Mesendoderm (in vitro differentiated cells): ENCODE measurements at regions not wholly inside any gene's neighbourhood (a gene's known extent, or its start where the extent isn't known, plus 50 kb on each side); places are given as distances from the start of the nearest gene placed in this dataset.

Source experiments
- DNase-seq: peaks from one replicate; pipeline ENCODE4 v3.0.0; 2013
- H2AK5ac ChIP-seq: 2 replicates; pipeline ENCODE4 v1.6.1; 2013; ENCODE audit warnings: low read length, inconsistent platforms
- H2BK120ac ChIP-seq: 2 replicates; pipeline ENCODE4 v1.6.1; 2013; ENCODE audit warnings: low read depth, mild to moderate bottlenecking, low read length, moderate library complexity, mixed read lengths
- H2BK15ac ChIP-seq: replicated peaks from 2 replicates; pipeline ENCODE4 v1.6.1; 2013; ENCODE audit warnings: low read depth, mild to moderate bottlenecking, moderate library complexity
- H2BK5ac ChIP-seq: 2 replicates; pipeline ENCODE4 v1.6.1; 2013; ENCODE audit warnings: low read length, inconsistent platforms
- H3K18ac ChIP-seq: 2 replicates; pipeline ENCODE4 v1.6.1; 2013; ENCODE audit warnings: mild to moderate bottlenecking, low read length, mixed read lengths
- H3K23ac ChIP-seq: one replicate; pipeline ENCODE4 v1.6.1; 2013; ENCODE audit warnings: low read length
- H3K27ac ChIP-seq: 2 replicates; pipeline ENCODE4 v1.5.1; 2013; ENCODE audit warnings: low read depth, mild to moderate bottlenecking, inconsistent platforms, low read length, moderate library complexity
- H3K27me3 ChIP-seq: 2 replicates; pipeline ENCODE4 v1.6.1; 2013; ENCODE audit warnings: low read length, control low read depth, mild to moderate bottlenecking, inconsistent platforms; ENCODE audit not compliant: insufficient read depth, poor library complexity
- H3K36me3 ChIP-seq: 2 replicates; pipeline ENCODE4 v1.6.1; 2013; ENCODE audit warnings: low read length, inconsistent platforms; ENCODE audit not compliant: control insufficient read depth, insufficient read depth
- H3K4ac ChIP-seq: one replicate; pipeline ENCODE4 v1.6.1; 2013; ENCODE audit warnings: low read depth, mild to moderate bottlenecking, low read length, moderate library complexity
- H3K4me1 ChIP-seq: 2 replicates; pipeline ENCODE4 v1.6.1; 2013; ENCODE audit warnings: low read depth, low read length, inconsistent platforms; ENCODE audit not compliant: control insufficient read depth
- H3K4me2 ChIP-seq: 2 replicates; pipeline ENCODE4 v1.6.1; 2013; ENCODE audit warnings: low read length
- H3K4me3 ChIP-seq: 2 replicates; pipeline ENCODE4 v1.5.1; 2013; ENCODE audit warnings: mild to moderate bottlenecking, low read length
- H3K56ac ChIP-seq: one replicate; pipeline ENCODE4 v1.6.1; 2013; ENCODE audit warnings: low read length
- H3K79me1 ChIP-seq: 2 replicates; pipeline ENCODE4 v1.6.1; 2013; ENCODE audit warnings: low read length, inconsistent platforms
- H3K79me2 ChIP-seq: 2 replicates; pipeline ENCODE4 v1.6.1; 2013; ENCODE audit warnings: mild to moderate bottlenecking, low read length; ENCODE audit not compliant: control insufficient read depth, insufficient read depth
- H3K9ac ChIP-seq: 2 replicates; pipeline ENCODE4 v1.6.1; 2013; ENCODE audit warnings: low read length, inconsistent platforms
- H4K5ac ChIP-seq: one replicate; pipeline ENCODE4 v1.6.1; 2013; ENCODE audit warnings: low read length
- H4K8ac ChIP-seq: one replicate; pipeline ENCODE4 v1.6.1; 2013; ENCODE audit warnings: low read depth, mild to moderate bottlenecking, control low read depth, low read length, moderate library complexity
- WGBS: extraction: QIAGEN DNeasy Blood & Tissue Kit; methylation state at CpG from one replicate; pipeline ENCODE4 v1.1.7; 2013; ENCODE audit warnings: low lambda C conversion rate, missing lambda C conversion rate; ENCODE audit not compliant: insufficient coverage; ENCODE audit errors: extremely low coverage; 5-methylcytosine and 5-hydroxymethylcytosine counted together

GRCh38 chr12:130258863-130259262 is 78.8 kb upstream of the PIWIL1 start:
- H2AK5ac ChIP-seq, result no peak overlapping the region
- H2BK5ac ChIP-seq, result no peak overlapping the region
- H4K5ac ChIP-seq, result no peak overlapping the region
- H2BK120ac ChIP-seq, result no peak overlapping the region
- H3K4me1 ChIP-seq, result no peaks in the 10 kb centered on the region
- H2BK15ac ChIP-seq, result no peak overlapping the region
- H3K23ac ChIP-seq, result no peak overlapping the region
- no peak overlapping the region for H3K4me3 ChIP-seq
- no CpG with 5 or more reads among the region's 10 CpGs for WGBS
- no peak overlapping the region for H3K9ac ChIP-seq
- H3K4ac ChIP-seq, result no peak overlapping the region
- H3K18ac ChIP-seq, result no peak overlapping the region
- no peak overlapping the region for H3K56ac ChIP-seq
- H3K27ac ChIP-seq, result no peak overlapping the region
- H3K4me2 ChIP-seq, result no peak overlapping the region
- H3K79me2 ChIP-seq, result no peaks in the 10 kb centered on the region
- no peaks in the 10 kb centered on the region for H3K79me1 ChIP-seq
- H4K8ac ChIP-seq, result no peak overlapping the region
- H3K27me3 ChIP-seq, result no peaks in the 10 kb centered on the region
- H3K36me3 ChIP-seq, result no peaks in the 10 kb centered on the region
- DNase-seq, result no peak

GRCh38 chr12:130263025-130263424 is 74.7 kb upstream of the PIWIL1 start:
- no peak overlapping the region for H2BK5ac ChIP-seq
- H3K4ac ChIP-seq, result no peak overlapping the region
- no peak overlapping the region for H4K5ac ChIP-seq
- H3K27me3 ChIP-seq, result no peaks in the 10 kb centered on the region
- H2AK5ac ChIP-seq, result no peak overlapping the region
- H2BK120ac ChIP-seq, result no peak overlapping the region
- no peaks in the 10 kb centered on the region for H3K36me3 ChIP-seq
- no peak overlapping the region for H3K9ac ChIP-seq
- H3K27ac ChIP-seq, result no peak overlapping the region
- no peaks in the 10 kb centered on the region for H3K79me2 ChIP-seq
- H3K18ac ChIP-seq, result no peak overlapping the region
- H4K8ac ChIP-seq, result no peak overlapping the region
- no CpG with 5 or more reads among the region's 5 CpGs for WGBS
- H3K4me2 ChIP-seq, result no peak overlapping the region
- no peak overlapping the region for H3K23ac ChIP-seq
- H3K4me1 ChIP-seq, result no peaks in the 10 kb centered on the region
- no peak for DNase-seq
- H2BK15ac ChIP-seq, result no peak overlapping the region
- H3K4me3 ChIP-seq, result no peak overlapping the region
- no peaks in the 10 kb centered on the region for H3K79me1 ChIP-seq
- H3K56ac ChIP-seq, result no peak overlapping the region

GRCh38 chr12:130263996-130264395 is 73.7 kb upstream of the PIWIL1 start:
- Histone ChIP-seq H3K18ac (no peak overlapping the region), H3K4me3 (no peak overlapping the region), H3K79me2 (no peaks in the 10 kb centered on the region), H3K23ac (no peak overlapping the region), H3K4ac (no peak overlapping the region), H3K9ac (no peak overlapping the region), H3K4me1 (no peaks in the 10 kb centered on the region), H3K79me1 (no peaks in the 10 kb centered on the region), H4K5ac (no peak overlapping the region), H2BK5ac (no peak overlapping the region), H3K4me2 (no peak overlapping the region), H2BK15ac (no peak overlapping the region), H4K8ac (no peak overlapping the region), H2BK120ac (no peak overlapping the region), H3K36me3 (no peaks in the 10 kb centered on the region), H3K56ac (no peak overlapping the region), H2AK5ac (no peak overlapping the region), H3K27ac (no peak overlapping the region), H3K27me3 (no peaks in the 10 kb centered on the region)
- no peak for DNase-seq
- no CpG with 5 or more reads among the region's 7 CpGs for WGBS

GRCh38 chr12:130266751-130267150 is 70.9 kb upstream of the PIWIL1 start:
- no CpG with 5 or more reads among the region's 11 CpGs for WGBS
- no peak overlapping the region for H3K4me3 ChIP-seq
- no peak overlapping the region for H3K23ac ChIP-seq
- H3K56ac ChIP-seq, result no peak overlapping the region
- H3K36me3 ChIP-seq, result no peaks in the 10 kb centered on the region
- no peak overlapping the region for H3K18ac ChIP-seq
- H2BK5ac ChIP-seq, result no peak overlapping the region
- H3K4me2 ChIP-seq, result no peak overlapping the region
- no peak overlapping the region for H3K4ac ChIP-seq
- H3K79me2 ChIP-seq, result no peaks in the 10 kb centered on the region
- no peak overlapping the region for H4K5ac ChIP-seq
- DNase-seq, result peak; percentile 78
- no peaks in the 10 kb centered on the region for H3K79me1 ChIP-seq
- no peak overlapping the region for H4K8ac ChIP-seq
- H3K9ac ChIP-seq, result no peak overlapping the region
- no peak overlapping the region for H2BK15ac ChIP-seq
- no peak overlapping the region for H2AK5ac ChIP-seq
- H3K27ac ChIP-seq, result no peak overlapping the region
- no peaks in the 10 kb centered on the region for H3K27me3 ChIP-seq
- no peaks in the 10 kb centered on the region for H3K4me1 ChIP-seq
- no peak overlapping the region for H2BK120ac ChIP-seq

GRCh38 chr12:130280231-130280630 is 57.5 kb upstream of the PIWIL1 start:
- H4K5ac ChIP-seq, result no peak overlapping the region
- H3K79me2 ChIP-seq, result no peaks in the 10 kb centered on the region
- H3K4me2 ChIP-seq, result no peak overlapping the region
- no peak overlapping the region for H3K4ac ChIP-seq
- no peaks in the 10 kb centered on the region for H3K27me3 ChIP-seq
- no peak overlapping the region for H3K23ac ChIP-seq
- H3K4me1 ChIP-seq, result no peaks in the 10 kb centered on the region
- no CpG with 5 or more reads among the region's 9 CpGs for WGBS
- H3K9ac ChIP-seq, result no peak overlapping the region
- no peak overlapping the region for H2BK120ac ChIP-seq
- no peak overlapping the region for H2BK5ac ChIP-seq
- no peak overlapping the region for H3K4me3 ChIP-seq
- no peaks in the 10 kb centered on the region for H3K79me1 ChIP-seq
- H3K36me3 ChIP-seq, result no peaks in the 10 kb centered on the region
- no peak overlapping the region for H2AK5ac ChIP-seq
- H3K27ac ChIP-seq, result no peak overlapping the region
- no peak overlapping the region for H4K8ac ChIP-seq
- DNase-seq, result no peak
- H3K56ac ChIP-seq, result no peak overlapping the region
- H3K18ac ChIP-seq, result no peak overlapping the region
- H2BK15ac ChIP-seq, result no peak overlapping the region

- Histone ChIP-seq H4K5ac (no peak overlapping the region), H3K4me1 (no peaks in the 10 kb centered on the region), H3K27me3 (no peaks in the 10 kb centered on the region), H3K4me2 (no peak overlapping the region), H3K79me1 (no peaks in the 10 kb centered on the region), H2BK5ac (no peak overlapping the region), H3K79me2 (no peaks in the 10 kb centered on the region), H3K4ac (no peak overlapping the region), H3K18ac (no peak overlapping the region), H3K23ac (no peak overlapping the region), H2BK120ac (no peak overlapping the region), H3K9ac (no peak overlapping the region), H2BK15ac (no peak overlapping the region), H3K36me3 (no peaks in the 10 kb centered on the region), H3K56ac (no peak overlapping the region), H3K4me3 (no peak overlapping the region), H2AK5ac (no peak overlapping the region), H3K27ac (no peak overlapping the region), H4K8ac (no peak overlapping the region)
- DNase-seq, result no peak
- no CpG with 5 or more reads among the region's 11 CpGs for WGBS
Measured at GRCh38 chr12:130280742-130281141, 56.9 kb upstream of the PIWIL1 start.
